Lung (tissue), 11 donors: ENCODE measurements at regions not wholly inside any gene's neighbourhood (a gene's known extent, or its start where the extent isn't known, plus 50 kb on each side); places are given as distances from the start of the nearest gene placed in this dataset.

ENCODE experiments used
- ATAC-seq: fragments of 200-7000 bp; cut with Tn5 transposase; one replicate; pipeline ENCODE4 v1.9.1; 2020; ENCODE audit warnings: moderate number of reproducible peaks; ENCODE audit not compliant: insufficient read depth, low FRiP score
- DNase-seq, 3 donors: peaks; one replicate each; pipeline ENCODE4 v3.0.0-alpha.2; 2013 to 2017
- H3K27ac ChIP-seq, 2 donors: one replicate each; pipeline ENCODE4 v1.5.1; 2013; ENCODE audit warnings: mild to moderate bottlenecking in 2 of 2, moderate library complexity in 2 of 2, control low read depth in 1 of 2, inconsistent platforms in 1 of 2, low read depth in 1 of 2, low read length in 1 of 2
- H3K27me3 ChIP-seq, 3 donors: one replicate each; pipeline ENCODE4 v1.5.1; 2013; ENCODE audit warnings: low read length in 2 of 3; ENCODE audit not compliant: control insufficient read depth in 3 of 3, insufficient read depth in 3 of 3
- H3K36me3 ChIP-seq, 4 donors: one replicate each; pipeline ENCODE4 v1.5.1; 2013; ENCODE audit warnings: low read length in 4 of 4, mild to moderate bottlenecking in 1 of 4, moderate library complexity in 1 of 4; ENCODE audit not compliant: control insufficient read depth in 4 of 4, insufficient read depth in 4 of 4
- H3K4me1 ChIP-seq, 5 donors: one replicate each; pipeline ENCODE4 v1.5.1; 2013; ENCODE audit warnings: low read length in 5 of 5, mild to moderate bottlenecking in 2 of 5, moderate library complexity in 1 of 5; ENCODE audit not compliant: control insufficient read depth in 5 of 5, insufficient read depth in 5 of 5
- H3K4me3 ChIP-seq: one replicate; pipeline ENCODE4 v1.5.1; 2013; ENCODE audit warnings: mild to moderate bottlenecking, control low read depth, moderate library complexity
- H3K9ac ChIP-seq, 2 donors: one replicate each; pipeline ENCODE4 v1.5.1; 2013; ENCODE audit warnings: low read length in 2 of 2, control low read depth in 1 of 2; ENCODE audit not compliant: insufficient read depth in 1 of 2
- H3K9me3 ChIP-seq, 4 donors: one replicate each; pipeline ENCODE4 v1.5.1; 2013; ENCODE audit warnings: low read length in 3 of 4, mild to moderate bottlenecking in 1 of 4, moderate library complexity in 1 of 4; ENCODE audit not compliant: control insufficient read depth in 4 of 4, insufficient read depth in 3 of 4
- CTCF ChIP-seq: IDR thresholded peaks from 2 replicates; pipeline ENCODE4 v1.5.1; 2012; ENCODE audit warnings: mild to moderate bottlenecking; ENCODE audit errors: control extremely low read depth, extremely low read depth
- WGBS, 2 donors: extraction: QIAGEN DNeasy Blood & Tissue Kit; methylation state at CpG; one replicate each; pipeline ENCODE4 v1.1.7; 2013; 5-methylcytosine and 5-hydroxymethylcytosine counted together
- donor health status: control.
- donor health status: control.
- donor health status: Bipolar disorder and iron deficiency.
- donor health status: healthy.
- donor health status: DM: yes; HTN: yes; CAD: no.

GRCh38 chr22:47784991-47785390 lies 1022.5 kb downstream of the TBC1D22A start:
- no peaks in the 10 kb centered on the region for H3K36me3 ChIP-seq
- H3K4me1 ChIP-seq = no peaks in the 10 kb centered on the region
- H3K9ac ChIP-seq = no peak overlapping the region
- ATAC-seq (no peak), DNase-seq (no peak)
- no peak for TF ChIP-seq CTCF
- H3K9me3 ChIP-seq = peaks cover 0 to 17% (median 7%) of the 10 kb centered on the region in 4 donors
- 82 to 89% methylated on average over 1 of the region's 1 CpG for WGBS, 2 donors
- no peak overlapping the region for H3K27ac ChIP-seq
- H3K4me3 ChIP-seq = no peak overlapping the region
- peaks cover 0 to 5% (median 4%) of the 10 kb centered on the region in 3 donors for H3K27me3 ChIP-seq

GRCh38 chr22:47784367-47784983 lies 1022.0 kb downstream of the TBC1D22A start:
- Histone ChIP-seq H3K27me3 (peaks cover 0 to 5% (median 2%) of the 10 kb centered on the region in 3 donors), H3K27ac (no peak overlapping the region), H3K36me3 (no peaks in the 10 kb centered on the region), H3K9me3 (peaks cover 0 to 17% (median 7%) of the 10 kb centered on the region in 4 donors), H3K4me3 (no peak overlapping the region), H3K9ac (no peak overlapping the region), H3K4me1 (no peaks in the 10 kb centered on the region)
- DNase-seq (no peak), ATAC-seq (no peak)
- TF ChIP-seq CTCF = no peak
- 82 to 84% methylated on average over 4 of the region's 4 CpGs for WGBS, 2 donors

- H3K4me1 ChIP-seq = no peaks in the 10 kb centered on the region
- no peak overlapping the region for H3K9ac ChIP-seq
- H3K4me3 ChIP-seq = no peak overlapping the region
- ATAC-seq = no peak
- no peak overlapping the region for H3K27ac ChIP-seq
- DNase-seq = no peak
- H3K36me3 ChIP-seq = no peaks in the 10 kb centered on the region
- TF ChIP-seq CTCF = no peak
- H3K9me3 ChIP-seq = peaks cover 0 to 17% (median 7%) of the 10 kb centered on the region in 4 donors
- WGBS, 2 donors = 75% methylated on average over 20 of the region's 20 CpGs
- H3K27me3 ChIP-seq = peaks cover 0 to 5% (median 2%) of the 10 kb centered on the region in 3 donors
Observed at GRCh38 chr22:47783433-47784366, 1021.2 kb downstream of the TBC1D22A start.
